HG03460 (cell line): ENCODE measurements at regions not wholly inside any gene's neighbourhood (a gene's known extent, or its start where the extent isn't known, plus 50 kb on each side); places are given as distances from the start of the nearest gene placed in this dataset.
"Not testable (repeated sequence)": the region's sequence is repeated elsewhere in the genome, so short reads cannot be mapped to it uniquely, and the experiment has no call there.

Experiments used
- ATAC-seq: cut with Tn5 transposase; IDR thresholded peaks from one replicate; pipeline ENCODE4 v1.9.1; 2021; ENCODE audit not compliant: unreplicated experiment

GRCh38 chr4:81740487-81740886 lies 268.8 kb upstream of the RASGEF1B start:
- ATAC-seq: no peak

GRCh38 chr4:81738891-81739290 lies 267.2 kb upstream of the RASGEF1B start:
- ATAC-seq: no peak

- ATAC-seq: no peak
These were observed 266.3 kb upstream of the RASGEF1B start for GRCh38 chr4:81737865-81738559.

- ATAC-seq: no peak
These were observed 264.6 kb upstream of the RASGEF1B start for GRCh38 chr4:81736324-81736723.

- ATAC-seq: no peak
These were observed 261.3 kb upstream of the RASGEF1B start for GRCh38 chr4:81732980-81733379.

- peak; percentile 99 for ATAC-seq
These were observed 253.2 kb upstream of the RASGEF1B start for GRCh38 chr4:81724925-81725329.

- no peak for ATAC-seq
These were observed 252.3 kb upstream of the RASGEF1B start for GRCh38 chr4:81723927-81724587.

- no peak for ATAC-seq
These were observed 251.5 kb upstream of the RASGEF1B start for GRCh38 chr4:81723019-81723884.

- ATAC-seq: no peak
These were observed 250.7 kb upstream of the RASGEF1B start for GRCh38 chr4:81722290-81722851.

- no peak for ATAC-seq
These were observed 244.1 kb upstream of the RASGEF1B start for GRCh38 chr4:81715757-81716156.

- ATAC-seq: not testable (repeated sequence)
These were observed 243.7 kb upstream of the RASGEF1B start for GRCh38 chr4:81715357-81715756.

- no peak for ATAC-seq
These were observed 242.6 kb upstream of the RASGEF1B start for GRCh38 chr4:81714291-81714690.

- ATAC-seq: no peak
These were observed 241.0 kb upstream of the RASGEF1B start for GRCh38 chr4:81712714-81713113.

GRCh38 chr4:81704461-81704860 lies 232.8 kb upstream of the RASGEF1B start:
- ATAC-seq: no peak

GRCh38 chr4:81700189-81700588 lies 228.5 kb upstream of the RASGEF1B start:
- no peak for ATAC-seq

GRCh38 chr4:81698538-81699296 lies 227.0 kb upstream of the RASGEF1B start:
- ATAC-seq: no peak

- no peak for ATAC-seq
These were observed 222.6 kb upstream of the RASGEF1B start for GRCh38 chr4:81694176-81694913.

GRCh38 chr4:81690871-81691270 lies 219.2 kb upstream of the RASGEF1B start:
- no peak for ATAC-seq

- ATAC-seq: no peak
These were observed 216.4 kb upstream of the RASGEF1B start for GRCh38 chr4:81688085-81688484.

- ATAC-seq: no peak
These were observed 215.8 kb upstream of the RASGEF1B start for GRCh38 chr4:81687471-81687870.
